ENCODE measurements at regions not wholly inside any gene's neighbourhood (a gene's known extent, or its start where the extent isn't known, plus 50 kb on each side); places are given as distances from the start of the nearest gene placed in this dataset.

DNA sequence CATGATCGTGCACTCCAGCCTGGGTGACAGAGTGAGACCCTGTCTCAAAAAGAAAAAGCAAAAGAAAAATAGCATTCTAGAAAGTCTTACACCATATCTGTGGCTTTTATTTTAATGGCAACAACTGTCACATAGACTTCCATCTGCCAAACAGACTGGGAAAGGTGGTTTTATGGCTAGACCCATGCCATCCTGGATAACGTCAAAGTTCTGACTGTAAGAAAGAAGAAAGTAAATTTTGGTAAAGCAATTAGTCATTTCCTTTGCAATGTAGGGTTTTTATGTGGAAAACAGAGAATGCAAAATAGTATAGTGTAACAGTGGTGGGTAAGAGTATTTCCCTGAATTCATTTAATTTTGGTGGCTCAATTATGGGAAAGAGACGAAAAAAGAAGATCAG is 75.5 kb upstream of the BARX2 start:
- Mint-ChIP-seq H3K9me3 (no peaks in the 10 kb centered on the region), H3K27ac (no peak overlapping the region), H3K27me3 (ENCODE audit: insufficient read depth, low read depth, poor library complexity) (no peaks in the 10 kb centered on the region), H3K4me1 (peaks cover 10% of the 10 kb centered on the region; the same call in 2 of the 3 replicates), H3K36me3 (ENCODE audit: low read depth) (no peaks in the 10 kb centered on the region), H3K4me3 (no peak overlapping the region)
- Histone ChIP-seq H2AFZ (no peak overlapping the region), H3K4me2 (no peak overlapping the region), H3F3A (replicated peaks; ENCODE audit: low read depth) (no peaks in the 10 kb centered on the region), H3K27ac (ENCODE audit: low read depth) (no peak overlapping the region), H3K9me2 (ENCODE audit: insufficient read depth) (no peaks in the 10 kb centered on the region; the same call in 1 of the 2 replicates), H3K27me3 (ENCODE audit: insufficient read depth) (no peaks in the 10 kb centered on the region), H3K79me2 (replicated peaks; ENCODE audit: insufficient read depth) (no peaks in the 10 kb centered on the region), H3K4me3 (no peak overlapping the region), H3K36me3 (ENCODE audit: insufficient read depth) (no peaks in the 10 kb centered on the region), H3K4me1 (ENCODE audit: insufficient read depth) (no peaks in the 10 kb centered on the region), H4K20me1 (replicated peaks; ENCODE audit: insufficient read depth) (no peaks in the 10 kb centered on the region)
- TF ChIP-seq JUNB (IDR thresholded peaks at IDR 0.05; ENCODE audit: unreplicated experiment): no peak
- DNase-seq (ENCODE audit: low spot score): no peak
- ATAC-seq: no peak

- Mint-ChIP-seq H3K9me3 (no peaks in the 10 kb centered on the region), H3K36me3 (ENCODE audit: low read depth) (no peaks in the 10 kb centered on the region), H3K4me1 (peaks cover 10% of the 10 kb centered on the region; the same call in 2 of the 3 replicates), H3K27me3 (ENCODE audit: insufficient read depth, low read depth, poor library complexity) (no peaks in the 10 kb centered on the region), H3K4me3 (no peak overlapping the region), H3K27ac (no peak overlapping the region)
- Histone ChIP-seq H3K36me3 (ENCODE audit: insufficient read depth) (no peaks in the 10 kb centered on the region), H3K27me3 (ENCODE audit: insufficient read depth) (no peaks in the 10 kb centered on the region), H3K9me2 (ENCODE audit: insufficient read depth) (no peaks in the 10 kb centered on the region; the same call in 1 of the 2 replicates), H3K4me3 (no peak overlapping the region), H4K20me1 (replicated peaks; ENCODE audit: insufficient read depth) (no peaks in the 10 kb centered on the region), H3K79me2 (replicated peaks; ENCODE audit: insufficient read depth) (no peaks in the 10 kb centered on the region), H3K4me2 (no peak overlapping the region), H3K27ac (ENCODE audit: low read depth) (no peak overlapping the region), H2AFZ (0 out of 2 replicates have a peak overlapping the region, but pooled peaks have one; percentile 47), H3F3A (replicated peaks; ENCODE audit: low read depth) (no peaks in the 10 kb centered on the region), H3K4me1 (ENCODE audit: insufficient read depth) (no peaks in the 10 kb centered on the region)
- no peak for TF ChIP-seq ETS1 (IDR thresholded peaks at IDR 0.05)
- TF ChIP-seq EZH2 (IDR thresholded peaks at IDR 0.05; ENCODE audit: low read depth, unreplicated experiment): no peak
- TF ChIP-seq NANOG (IDR thresholded peaks at IDR 0.05; ENCODE audit: borderline replicate concordance): no peak
- TF ChIP-seq, protein P1, sequence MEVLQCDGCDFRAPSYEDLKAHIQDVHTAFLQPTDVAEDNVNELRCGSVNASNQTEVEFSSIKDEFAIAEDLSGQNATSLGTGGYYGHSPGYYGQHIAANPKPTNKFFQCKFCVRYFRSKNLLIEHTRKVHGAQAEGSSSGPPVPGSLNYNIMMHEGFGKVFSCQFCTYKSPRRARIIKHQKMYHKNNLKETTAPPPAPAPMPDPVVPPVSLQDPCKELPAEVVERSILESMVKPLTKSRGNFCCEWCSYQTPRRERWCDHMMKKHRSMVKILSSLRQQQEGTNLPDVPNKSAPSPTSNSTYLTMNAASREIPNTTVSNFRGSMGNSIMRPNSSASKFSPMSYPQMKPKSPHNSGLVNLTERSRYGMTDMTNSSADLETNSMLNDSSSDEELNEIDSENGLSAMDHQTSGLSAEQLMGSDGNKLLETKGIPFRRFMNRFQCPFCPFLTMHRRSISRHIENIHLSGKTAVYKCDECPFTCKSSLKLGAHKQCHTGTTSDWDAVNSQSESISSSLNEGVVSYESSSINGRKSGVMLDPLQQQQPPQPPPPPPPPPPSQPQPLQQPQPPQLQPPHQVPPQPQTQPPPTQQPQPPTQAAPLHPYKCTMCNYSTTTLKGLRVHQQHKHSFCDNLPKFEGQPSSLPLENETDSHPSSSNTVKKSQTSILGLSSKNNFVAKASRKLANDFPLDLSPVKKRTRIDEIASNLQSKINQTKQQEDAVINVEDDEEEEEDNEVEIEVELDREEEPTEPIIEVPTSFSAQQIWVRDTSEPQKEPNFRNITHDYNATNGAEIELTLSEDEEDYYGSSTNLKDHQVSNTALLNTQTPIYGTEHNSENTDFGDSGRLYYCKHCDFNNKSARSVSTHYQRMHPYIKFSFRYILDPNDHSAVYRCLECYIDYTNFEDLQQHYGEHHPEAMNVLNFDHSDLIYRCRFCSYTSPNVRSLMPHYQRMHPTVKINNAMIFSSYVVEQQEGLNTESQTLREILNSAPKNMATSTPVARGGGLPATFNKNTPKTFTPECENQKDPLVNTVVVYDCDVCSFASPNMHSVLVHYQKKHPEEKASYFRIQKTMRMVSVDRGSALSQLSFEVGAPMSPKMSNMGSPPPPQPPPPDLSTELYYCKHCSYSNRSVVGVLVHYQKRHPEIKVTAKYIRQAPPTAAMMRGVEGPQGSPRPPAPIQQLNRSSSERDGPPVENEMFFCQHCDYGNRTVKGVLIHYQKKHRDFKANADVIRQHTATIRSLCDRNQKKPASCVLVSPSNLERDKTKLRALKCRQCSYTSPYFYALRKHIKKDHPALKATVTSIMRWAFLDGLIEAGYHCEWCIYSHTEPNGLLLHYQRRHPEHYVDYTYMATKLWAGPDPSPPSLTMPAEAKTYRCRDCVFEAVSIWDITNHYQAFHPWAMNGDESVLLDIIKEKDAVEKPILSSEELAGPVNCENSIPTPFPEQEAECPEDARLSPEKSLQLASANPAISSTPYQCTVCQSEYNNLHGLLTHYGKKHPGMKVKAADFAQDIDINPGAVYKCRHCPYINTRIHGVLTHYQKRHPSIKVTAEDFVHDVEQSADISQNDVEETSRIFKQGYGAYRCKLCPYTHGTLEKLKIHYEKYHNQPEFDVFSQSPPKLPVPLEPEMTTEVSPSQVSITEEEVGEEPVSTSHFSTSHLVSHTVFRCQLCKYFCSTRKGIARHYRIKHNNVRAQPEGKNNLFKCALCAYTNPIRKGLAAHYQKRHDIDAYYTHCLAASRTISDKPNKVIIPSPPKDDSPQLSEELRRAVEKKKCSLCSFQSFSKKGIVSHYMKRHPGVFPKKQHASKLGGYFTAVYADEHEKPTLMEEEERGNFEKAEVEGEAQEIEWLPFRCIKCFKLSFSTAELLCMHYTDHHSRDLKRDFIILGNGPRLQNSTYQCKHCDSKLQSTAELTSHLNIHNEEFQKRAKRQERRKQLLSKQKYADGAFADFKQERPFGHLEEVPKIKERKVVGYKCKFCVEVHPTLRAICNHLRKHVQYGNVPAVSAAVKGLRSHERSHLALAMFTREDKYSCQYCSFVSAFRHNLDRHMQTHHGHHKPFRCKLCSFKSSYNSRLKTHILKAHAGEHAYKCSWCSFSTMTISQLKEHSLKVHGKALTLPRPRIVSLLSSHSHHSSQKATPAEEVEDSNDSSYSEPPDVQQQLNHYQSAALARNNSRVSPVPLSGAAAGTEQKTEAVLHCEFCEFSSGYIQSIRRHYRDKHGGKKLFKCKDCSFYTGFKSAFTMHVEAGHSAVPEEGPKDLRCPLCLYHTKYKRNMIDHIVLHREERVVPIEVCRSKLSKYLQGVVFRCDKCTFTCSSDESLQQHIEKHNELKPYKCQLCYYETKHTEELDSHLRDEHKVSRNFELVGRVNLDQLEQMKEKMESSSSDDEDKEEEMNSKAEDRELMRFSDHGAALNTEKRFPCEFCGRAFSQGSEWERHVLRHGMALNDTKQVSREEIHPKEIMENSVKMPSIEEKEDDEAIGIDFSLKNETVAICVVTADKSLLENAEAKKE (CRISPR knock-in tag; IDR thresholded peaks at IDR 0.05): no peak
- no peak for TF ChIP-seq CREB1 (CRISPR knock-in tag; IDR thresholded peaks at IDR 0.05; ENCODE audit: low read depth)
- no peak for TF ChIP-seq ZNF331 (CRISPR knock-in tag; IDR thresholded peaks at IDR 0.05; ENCODE audit: low read depth)
- no peak for TF ChIP-seq ZNF114 (CRISPR knock-in tag; IDR thresholded peaks at IDR 0.05)
- ATAC-seq: no peak
- DNase-seq (ENCODE audit: low spot score): no peak
Observed at GRCh38 chr11:129298988-129299387, 76.7 kb upstream of the BARX2 start.

All from GM23338 (cell line).